A549 (cell line): ENCODE measurements at regions not wholly inside any gene's neighbourhood (a gene's known extent, or its start where the extent isn't known, plus 50 kb on each side); places are given as distances from the start of the nearest gene placed in this dataset.

Experiments
- ATAC-seq, 2 experiments: fragments of 200-7000 bp in 1 of 2; fragments of >200 bp in 1 of 2; cut with Nextera tagmentation in 1 of 2; cut with Tn5 transposase in 1 of 2; 3 replicates each; pipeline versions ENCODE4 v1.8.0 to v1.9.1; 2018 to 2020; ENCODE audit warnings: mild to moderate bottlenecking in 1 of 2, moderate library complexity in 1 of 2
- CTCF ChIA-PET: fragments of 300-600 bp; sonication (Branson Sonifier 250); formaldehyde crosslinking; extraction: SDS; loops from one replicate; lab custom pipeline; 2021; ENCODE audit warnings: antibody characterized with exemption, inconsistent platforms; lab: Yijun Ruan, JAX
- POLR2A ChIA-PET: fragments of 350-600 bp; formaldehyde crosslinking; extraction: SDS; loops from one replicate; lab custom pipeline; 2021; ENCODE audit warnings: antibody characterized with exemption, inconsistent platforms; lab: Yijun Ruan, JAX
- DNase-seq, 2 experiments: peaks; one replicate each; pipeline versions ENCODE4 v3.0.0 to v3.0.0-alpha.2; 2011 to 2016; ENCODE audit warnings: low read depth in 1 of 2, low spot score in 1 of 2
- FAIRE-seq: peaks from 2 replicates; lab custom pipeline; 2011; peaks lifted over from hg19 to GRCh38; lab: Jason Lieb, UNC
- H3K27ac ChIP-seq, 2 experiments: fragments of >200 bp; sonication (Bioruptor Twin); formaldehyde crosslinking; 3 replicates each; pipeline ENCODE4 v1.5.1; 2016 to 2017
- H3K4me1 ChIP-seq: fragments of >200 bp; sonication (Bioruptor Twin); formaldehyde crosslinking; 3 replicates; pipeline ENCODE4 v1.6.1; 2016
- H3K4me2 ChIP-seq: fragments of >200 bp; sonication (Bioruptor Twin); formaldehyde crosslinking; 3 replicates; pipeline ENCODE4 v1.6.1; 2016
- H3K4me3 ChIP-seq: fragments of >200 bp; sonication (Bioruptor Twin); formaldehyde crosslinking; 3 replicates; pipeline ENCODE4 v1.5.1; 2016
- H3K9me3 ChIP-seq: fragments of >200 bp; sonication (Bioruptor Twin); formaldehyde crosslinking; 3 replicates; pipeline ENCODE4 v1.6.1; 2016
- CTCF ChIP-seq: fragments of >200 bp; sonication (Bioruptor Twin); formaldehyde crosslinking; IDR thresholded peaks from 3 replicates; pipeline ENCODE4 v1.5.1; 2016
- ELK1 ChIP-seq: fragments of 150-350 bp; IDR thresholded peaks from 2 replicates; pipeline ENCODE4 v1.6.1; 2014; ENCODE audit warnings: low read depth, mild to moderate bottlenecking, low read length
- ESRRA ChIP-seq: fragments of 150-350 bp; IDR thresholded peaks from 2 replicates; pipeline ENCODE4 v1.6.1; 2014; ENCODE audit warnings: mild to moderate bottlenecking, low read length, borderline replicate concordance
- FOXS1 ChIP-seq: fragments of 250-450 bp; sonication (Bioruptor Pico); IDR thresholded peaks from 2 replicates; pipeline ENCODE4 v1.5.0; 2020; ENCODE audit warnings: mild to moderate bottlenecking, moderate library complexity
- HES2 ChIP-seq: fragments of >200 bp; sonication (Bioruptor Twin); formaldehyde crosslinking; IDR thresholded peaks from 2 replicates; pipeline ENCODE4 v1.6.1; 2016
- HEYL ChIP-seq: fragments of 250-450 bp; sonication (Bioruptor Pico); IDR thresholded peaks from 2 replicates; pipeline ENCODE4 v1.8.0; 2021; ENCODE audit warnings: mild to moderate bottlenecking, moderate library complexity
- HOXB13 ChIP-seq: fragments of 250-450 bp; sonication (Bioruptor Pico); IDR thresholded peaks from 2 replicates; pipeline ENCODE4 v1.5.0; 2020; ENCODE audit warnings: low read depth, mild to moderate bottlenecking, moderate library complexity
- JUNB ChIP-seq: fragments of >200 bp; sonication (Bioruptor Twin); formaldehyde crosslinking; IDR thresholded peaks from 2 replicates; pipeline ENCODE4 v1.6.1; 2016
- NFE2L2 ChIP-seq: fragments of 150-350 bp; conservative IDR thresholded peaks from 2 replicates; pipeline ENCODE4 v1.6.1; 2014; ENCODE audit warnings: low read length
- NR3C1 ChIP-seq: fragments of >200 bp; sonication (Bioruptor Twin); formaldehyde crosslinking; IDR thresholded peaks from 3 replicates; pipeline ENCODE4 v1.6.1; 2017
- PBX3 ChIP-seq: IDR thresholded peaks from 2 replicates; pipeline ENCODE4 v1.6.1; 2012
- TP53 ChIP-seq: fragments of 250-450 bp; sonication (Bioruptor Pico); IDR thresholded peaks from 2 replicates; pipeline ENCODE4 v1.5.0; 2021; ENCODE audit warnings: mild to moderate bottlenecking, moderate library complexity
- ZNF302 ChIP-seq: fragments of 250-450 bp; sonication (Bioruptor Pico); IDR thresholded peaks from 2 replicates; pipeline ENCODE4 v1.9.0; 2021; ENCODE audit warnings: inconsistent platforms, mild to moderate bottlenecking, moderate library complexity
- WGBS: methylation state at CpG from one replicate; pipeline ENCODE4 v1.1.6; 2017; ENCODE audit errors: missing lambda C conversion rate; 5-methylcytosine and 5-hydroxymethylcytosine counted together
- TF ChIP-seq, protein P1 (sequence below): fragments of 250-450 bp; sonication (Bioruptor Pico); IDR thresholded peaks from 2 replicates; pipeline ENCODE4 v1.5.0; 2021; ENCODE audit warnings: mild to moderate bottlenecking, moderate library complexity, borderline replicate concordance

DNA sequence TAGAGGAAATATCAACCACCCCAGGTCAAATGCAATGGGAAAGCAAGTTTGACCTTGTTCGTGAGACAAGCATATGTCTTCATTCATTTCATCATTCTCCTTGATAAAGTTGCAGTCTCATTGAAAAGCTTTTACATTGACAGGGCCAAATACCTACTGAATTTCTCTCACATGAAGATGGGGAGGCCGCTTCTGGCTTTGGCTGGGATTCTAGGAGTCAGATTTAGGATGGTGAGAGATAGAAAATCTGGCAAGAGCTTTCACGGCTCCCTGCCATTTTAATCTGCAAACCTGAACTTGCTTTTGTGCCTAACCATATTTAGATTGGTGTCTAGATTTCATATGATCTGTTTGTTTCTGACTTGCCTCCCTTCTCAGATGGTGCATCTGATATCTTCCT is 88.0 kb downstream of the TMEM100 start:
- no peak for TF ChIP-seq JUNB
- TF ChIP-seq CTCF = no peak
- TF ChIP-seq, protein P1, sequence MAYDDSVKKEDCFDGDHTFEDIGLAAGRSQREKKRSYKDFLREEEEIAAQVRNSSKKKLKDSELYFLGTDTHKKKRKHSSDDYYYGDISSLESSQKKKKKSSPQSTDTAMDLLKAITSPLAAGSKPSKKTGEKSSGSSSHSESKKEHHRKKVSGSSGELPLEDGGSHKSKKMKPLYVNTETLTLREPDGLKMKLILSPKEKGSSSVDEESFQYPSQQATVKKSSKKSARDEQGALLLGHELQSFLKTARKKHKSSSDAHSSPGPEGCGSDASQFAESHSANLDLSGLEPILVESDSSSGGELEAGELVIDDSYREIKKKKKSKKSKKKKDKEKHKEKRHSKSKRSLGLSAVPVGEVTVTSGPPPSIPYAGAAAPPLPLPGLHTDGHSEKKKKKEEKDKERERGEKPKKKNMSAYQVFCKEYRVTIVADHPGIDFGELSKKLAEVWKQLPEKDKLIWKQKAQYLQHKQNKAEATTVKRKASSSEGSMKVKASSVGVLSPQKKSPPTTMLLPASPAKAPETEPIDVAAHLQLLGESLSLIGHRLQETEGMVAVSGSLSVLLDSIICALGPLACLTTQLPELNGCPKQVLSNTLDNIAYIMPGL (CRISPR knock-in tag) = no peak
- TF ChIP-seq NR3C1 = no peak
- TF ChIP-seq NFE2L2 = no peak
- TF ChIP-seq ESRRA = no peak
- TF ChIP-seq ZNF302 (CRISPR knock-in tag) = no peak
- no peak for TF ChIP-seq HES2
- Histone ChIP-seq H3K27ac (no peak overlapping the region), H3K4me1 (no peaks in the 10 kb centered on the region), H3K4me2 (no peak overlapping the region), H3K9me3 (no peaks in the 10 kb centered on the region), H3K4me3 (no peak overlapping the region)
- FAIRE-seq (no peak), DNase-seq (no peak), ATAC-seq (no peak)
- 59% methylated on average over 3 of the region's 3 CpGs for WGBS
- ChIA-PET POLR2A (no interaction called here), CTCF (interaction anchor here (1.1 to 2.9 kb wide), 6 partner anchors 25 to 136 kb away, joined by 3 to 19 read pairs (median 4); no protein-coding TSS in a partner anchor)

DNA sequence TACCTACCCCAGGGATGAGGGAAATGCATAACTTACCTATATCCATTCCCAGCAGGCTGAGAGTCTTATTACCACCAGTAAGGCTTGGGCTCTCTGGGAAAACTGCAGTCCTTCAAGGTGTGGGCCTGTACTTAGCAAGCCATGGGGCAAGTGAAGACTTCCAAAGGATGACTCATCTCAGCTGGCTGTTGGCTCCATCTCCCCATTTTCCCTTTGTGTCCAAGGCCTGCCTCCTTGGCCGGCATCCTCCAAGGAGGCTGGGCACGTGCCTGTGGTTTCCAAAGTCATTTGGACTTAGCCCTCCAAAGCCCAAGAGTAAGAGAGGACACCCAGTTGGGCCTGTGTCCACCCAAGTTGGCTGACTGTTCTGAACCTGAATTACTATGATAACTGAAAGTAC is 89.8 kb downstream of the TMEM100 start:
- 47% methylated on average over 2 of the region's 2 CpGs for WGBS
- ATAC-seq = no peak
- no peak overlapping the region for H3K4me2 ChIP-seq
- no peak overlapping the region for H3K27ac ChIP-seq
- H3K9me3 ChIP-seq = no peaks in the 10 kb centered on the region
- no peak for FAIRE-seq
- POLR2A ChIA-PET = no interaction called here
- CTCF ChIA-PET = interaction anchor here (3.0 kb wide), 1 partner anchor 9 kb away, joined by 10 read pairs; no protein-coding TSS in a partner anchor
- no peak for DNase-seq
- no peak overlapping the region for H3K4me3 ChIP-seq
- no peaks in the 10 kb centered on the region for H3K4me1 ChIP-seq
- TF ChIP-seq PBX3 (no peak), TP53 (CRISPR knock-in tag) (no peak), ELK1 (no peak), HEYL (CRISPR knock-in tag) (no peak)
- TF ChIP-seq, all 56 proteins: peak for 0

DNA sequence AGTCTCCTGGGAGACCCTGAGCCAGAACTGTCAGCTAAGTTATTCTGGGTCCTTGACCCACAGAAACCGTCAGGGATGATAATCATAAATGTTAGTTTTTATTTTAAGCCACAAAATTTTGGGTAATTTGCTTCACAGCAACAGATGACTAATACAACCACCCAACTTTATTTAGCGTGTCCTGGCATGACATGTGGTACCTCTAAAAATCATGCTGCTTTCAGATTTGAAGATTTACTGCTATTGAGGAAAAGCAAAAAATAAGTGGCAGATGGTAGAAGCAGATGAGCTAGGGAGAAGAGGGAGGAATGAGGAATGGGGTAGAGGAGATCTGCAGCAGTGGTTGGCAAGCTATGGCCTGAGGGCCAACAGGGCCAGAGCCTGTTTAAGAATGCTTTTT is 90.4 kb downstream of the TMEM100 start:
- ChIA-PET POLR2A (no interaction called here), CTCF (interaction anchor here (0.9 to 3.0 kb wide), 2 partner anchors 9 to 105 kb away, joined by 4 to 10 read pairs; no protein-coding TSS in a partner anchor)
- Histone ChIP-seq H3K4me2 (no peak overlapping the region), H3K4me3 (no peak overlapping the region), H3K4me1 (no peaks in the 10 kb centered on the region), H3K27ac (no peak overlapping the region), H3K9me3 (no peaks in the 10 kb centered on the region)
- no peak for DNase-seq
- ATAC-seq = no peak
- TF ChIP-seq FOXS1 (CRISPR knock-in tag) = no peak
- TF ChIP-seq JUNB = no peak
- TF ChIP-seq HOXB13 (CRISPR knock-in tag) = no peak
- WGBS = 45% methylated on average over 2 of the region's 2 CpGs
- no peak for FAIRE-seq
